H1 (cell line): ENCODE measurements at regions not wholly inside any gene's neighbourhood (a gene's known extent, or its start where the extent isn't known, plus 50 kb on each side); places are given as distances from the start of the nearest gene placed in this dataset.

Experiments
- CTCF ChIA-PET: fragments of 300-600 bp; sonication (Branson Sonifier 250); formaldehyde crosslinking; loops from one replicate; lab custom pipeline; 2021; ENCODE audit not compliant: partially characterized antibody; lab: Charles Lee
- POLR2A ChIA-PET: fragments of 300-600 bp; sonication (Branson Sonifier 250); formaldehyde crosslinking; loops from one replicate; lab custom pipeline; 2021; ENCODE audit warnings: inconsistent platforms; ENCODE audit not compliant: partially characterized antibody; lab: Charles Lee
- DNase-seq, 2 experiments: peaks; one replicate each; pipeline versions ENCODE4 v3.0.0 to v3.0.0-alpha.2; 2010 to 2022; ENCODE audit warnings: low spot score in 2 of 2, low read depth in 1 of 2, mixed read lengths in 1 of 2
- FAIRE-seq: peaks from 2 replicates; lab custom pipeline; 2011; peaks lifted over from hg19 to GRCh38; lab: Jason Lieb, UNC
- H2AFZ ChIP-seq: 2 replicates; pipeline ENCODE4 v1.8.1; 2012; ENCODE audit warnings: low read length, inconsistent platforms
- H2AK5ac ChIP-seq: 2 replicates; pipeline ENCODE4 v1.6.1; 2013; ENCODE audit warnings: low read depth, low read length
- H2BK120ac ChIP-seq: replicated peaks from 2 replicates; pipeline ENCODE3; 2013; ENCODE audit warnings: low read depth, low read length, inconsistent platforms
- H2BK12ac ChIP-seq: 2 replicates; pipeline ENCODE4 v1.6.1; 2013; ENCODE audit warnings: low read depth, low read length
- H2BK15ac ChIP-seq: 2 replicates; pipeline ENCODE4 v1.6.1; 2013; ENCODE audit warnings: low read length
- H2BK20ac ChIP-seq: 2 replicates; pipeline ENCODE4 v1.6.1; 2013; ENCODE audit warnings: low read length
- H2BK5ac ChIP-seq: 2 replicates; pipeline ENCODE4 v1.6.1; 2013; ENCODE audit warnings: low read depth, low read length
- H3K14ac ChIP-seq: 2 replicates; pipeline ENCODE4 v1.6.1; 2013; ENCODE audit warnings: inconsistent platforms; ENCODE audit not compliant: insufficient read length
- H3K18ac ChIP-seq: 2 replicates; pipeline ENCODE4 v1.6.1; 2013; ENCODE audit warnings: low read length; ENCODE audit errors: extremely low read depth
- H3K23ac ChIP-seq: 2 replicates; pipeline ENCODE4 v1.6.1; 2013; ENCODE audit warnings: inconsistent platforms; ENCODE audit not compliant: insufficient read length
- H3K23me2 ChIP-seq: 2 replicates; pipeline ENCODE4 v1.6.1; 2013; ENCODE audit warnings: low read depth, low read length
- H3K27ac ChIP-seq: 2 replicates; pipeline ENCODE4 v1.6.1; 2011; ENCODE audit warnings: low read depth, low read length, inconsistent platforms
- H3K27me3 ChIP-seq, 4 experiments: replicated peaks in 1 of 4; 1 replicate in 1 of 4; 2 replicates in 3 of 4; pipeline versions ENCODE4 v1.6.1 to v1.8.1; 2011 to 2013; ENCODE audit warnings: low read length in 3 of 4, mild to moderate bottlenecking in 3 of 4, inconsistent platforms in 2 of 4, mixed read lengths in 2 of 4, moderate library complexity in 1 of 4; ENCODE audit not compliant: control insufficient read depth in 3 of 4, insufficient read depth in 3 of 4; ENCODE audit errors: extremely low read depth in 1 of 4
- H3K36me3 ChIP-seq, 4 experiments: 2 replicates each; pipeline versions ENCODE4 v1.6.1 to v1.8.1; 2011 to 2013; ENCODE audit warnings: mild to moderate bottlenecking in 4 of 4, low read length in 3 of 4, moderate library complexity in 2 of 4, control low read depth in 1 of 4, inconsistent platforms in 1 of 4; ENCODE audit not compliant: insufficient read depth in 4 of 4, control insufficient read depth in 2 of 4
- H3K4ac ChIP-seq: replicated peaks from 2 replicates; pipeline ENCODE3; 2013; ENCODE audit warnings: low read length, low read depth, mixed read lengths, inconsistent platforms; ENCODE audit not compliant: insufficient read length
- H3K4me1 ChIP-seq, 4 experiments: replicated peaks in 1 of 4; 1 replicate in 1 of 4; 2 replicates in 3 of 4; pipeline versions ENCODE4 v1.6.1 to v1.8.1; 2011 to 2013; ENCODE audit warnings: low read length in 3 of 4, inconsistent platforms in 2 of 4, mixed read lengths in 1 of 4; ENCODE audit not compliant: insufficient read depth in 4 of 4, control insufficient read depth in 3 of 4
- H3K4me2 ChIP-seq, 2 experiments: 2 replicates each; pipeline versions ENCODE4 v1.6.1 to v1.8.1; 2011 to 2013; ENCODE audit warnings: low read depth in 2 of 2, low read length in 2 of 2, control low read depth in 1 of 2, inconsistent platforms in 1 of 2, mild to moderate bottlenecking in 1 of 2; ENCODE audit not compliant: insufficient read depth in 1 of 2
- H3K4me3 ChIP-seq, 4 experiments: fragments of 200-600, 300-600 bp in 1 of 4; sonication (generic), shearing (Covaris generic), sonication (Bioruptor Twin) in 1 of 4; 2 replicates each; pipeline versions ENCODE4 v1.5.1 to v1.8.1; 2011 to 2016; ENCODE audit warnings: low read length in 4 of 4, low read depth in 3 of 4, control low read depth in 2 of 4, inconsistent platforms in 2 of 4, mild to moderate bottlenecking in 2 of 4, mixed read lengths in 1 of 4, moderate library complexity in 1 of 4; ENCODE audit not compliant: insufficient read depth in 2 of 4; ENCODE audit errors: extremely low read depth in 1 of 4
- H3K56ac ChIP-seq: replicated peaks from 2 replicates; pipeline ENCODE3; 2013; ENCODE audit warnings: low read depth, mild to moderate bottlenecking, mixed read lengths, low read length, inconsistent platforms; ENCODE audit not compliant: insufficient read length
- H3K79me1 ChIP-seq: 2 replicates; pipeline ENCODE4 v1.6.1; 2013; ENCODE audit warnings: low read depth, low read length, control low read depth
- H3K79me2 ChIP-seq, 2 experiments: 2 replicates each; pipeline versions ENCODE4 v1.6.1 to v1.8.1; 2012 to 2013; ENCODE audit warnings: low read length in 2 of 2, mild to moderate bottlenecking in 2 of 2, inconsistent platforms in 1 of 2; ENCODE audit not compliant: insufficient read depth in 2 of 2, control insufficient read depth in 1 of 2
- H3K9ac ChIP-seq, 4 experiments: replicated peaks in 1 of 4; 1 replicate in 1 of 4; 2 replicates in 3 of 4; pipeline versions ENCODE4 v1.6.1 to v1.8.1; 2011 to 2013; ENCODE audit warnings: low read depth in 3 of 4, low read length in 3 of 4, control low read depth in 2 of 4, mild to moderate bottlenecking in 2 of 4, moderate library complexity in 2 of 4, inconsistent platforms in 1 of 4; ENCODE audit errors: extremely low read depth in 1 of 4
- H3K9me3 ChIP-seq, 2 experiments: 2 replicates each; pipeline versions ENCODE4 v1.6.1 to v1.8.1; 2012 to 2013; ENCODE audit warnings: mild to moderate bottlenecking in 2 of 2, moderate library complexity in 2 of 2, control low read depth in 1 of 2, inconsistent platforms in 1 of 2, low read depth in 1 of 2, low read length in 1 of 2, mixed read lengths in 1 of 2; ENCODE audit not compliant: insufficient read depth in 2 of 2
- H4K20me1 ChIP-seq, 2 experiments: replicated peaks in 1 of 2; 2 replicates each; pipeline versions ENCODE3 to v1.8.1; 2011 to 2013; ENCODE audit warnings: inconsistent platforms in 2 of 2, low read length in 2 of 2, mild to moderate bottlenecking in 1 of 2; ENCODE audit not compliant: insufficient read depth in 2 of 2, control insufficient read depth in 1 of 2
- H4K5ac ChIP-seq: 2 replicates; pipeline ENCODE4 v1.6.1; 2013; ENCODE audit warnings: low read length, low read depth, mixed read lengths, inconsistent platforms; ENCODE audit not compliant: insufficient read length
- H4K8ac ChIP-seq: 2 replicates; pipeline ENCODE4 v1.8.0; 2013; ENCODE audit warnings: mild to moderate bottlenecking, moderate library complexity, low read length, inconsistent platforms; ENCODE audit not compliant: insufficient read depth; ENCODE audit errors: extremely low read depth
- H4K91ac ChIP-seq: replicated peaks from 2 replicates; pipeline ENCODE3; 2013; ENCODE audit warnings: low read length, mixed read lengths, inconsistent platforms; ENCODE audit not compliant: insufficient read length
- ASH2L ChIP-seq: fragments of 200-600, 300-600 bp; sonication (generic); IDR thresholded peaks from one replicate; pipeline ENCODE4 v1.7.1; 2017; ENCODE audit warnings: low read length
- CBX5 ChIP-seq: fragments of 300-800, 300-1000 bp; sonication (generic); IDR thresholded peaks from 2 replicates; pipeline ENCODE4 v1.7.1; 2016; ENCODE audit warnings: antibody characterized with exemption, low read length, low read depth
- CHD2 ChIP-seq: IDR thresholded peaks from 2 replicates; pipeline ENCODE4 v1.6.1; 2012; ENCODE audit warnings: low read length, improper control_type of control experiment
- NANOG ChIP-seq: IDR thresholded peaks from 2 replicates; pipeline ENCODE4 v1.6.1; 2011; ENCODE audit warnings: low read length, low read depth, mild to moderate bottlenecking, inconsistent platforms; ENCODE audit not compliant: insufficient read depth, poor library complexity, severe bottlenecking
- RFX5 ChIP-seq: IDR thresholded peaks from 2 replicates; pipeline ENCODE4 v1.6.1; 2011; ENCODE audit warnings: low read depth, low read length, improper control_type of control experiment, borderline replicate concordance
- SP4 ChIP-seq: IDR thresholded peaks from 2 replicates; pipeline ENCODE4 v1.6.1; 2012; ENCODE audit warnings: low read length, inconsistent platforms
- SRF ChIP-seq: IDR thresholded peaks from 2 replicates; pipeline ENCODE4 v1.6.1; 2011; ENCODE audit warnings: mild to moderate bottlenecking, low read depth, low read length, moderate library complexity
- SUZ12 ChIP-seq: fragments of 200-600 bp; sonication (generic); IDR thresholded peaks from 2 replicates; pipeline ENCODE4 v1.6.1; 2012; ENCODE audit warnings: mild to moderate bottlenecking, inconsistent platforms, low read length, moderate library complexity, mixed read lengths
- TAF1 ChIP-seq: IDR thresholded peaks from 2 replicates; pipeline ENCODE4 v1.6.1; 2011; ENCODE audit warnings: mild to moderate bottlenecking, low read depth, low read length
- TAF7 ChIP-seq: optimal IDR thresholded peaks from 2 replicates; pipeline ENCODE3; 2011; ENCODE audit warnings: low read depth, mild to moderate bottlenecking, inconsistent platforms, low read length, moderate library complexity, borderline replicate concordance
- TEAD4 ChIP-seq: IDR thresholded peaks from 2 replicates; pipeline ENCODE4 v1.6.1; 2012; ENCODE audit warnings: low read depth, low read length, inconsistent platforms, mixed read lengths
- ZNF274 ChIP-seq: IDR thresholded peaks from 2 replicates; pipeline ENCODE4 v1.7.0; 2012; ENCODE audit warnings: low read length, borderline replicate concordance; ENCODE audit errors: extremely low read depth
- WGBS, 2 experiments: shearing (Covaris generic) in 1 of 2; methylation state at CpG; one replicate each; pipeline versions ENCODE4 v1.1.6 to v1.1.7; 2013 to 2015; ENCODE audit warnings: low lambda C conversion rate in 2 of 2, mixed read lengths in 2 of 2, inconsistent platforms in 1 of 2, low coverage in 1 of 2, missing lambda C conversion rate in 1 of 2; ENCODE audit not compliant: insufficient replicate concordance in 2 of 2, insufficient coverage in 1 of 2, insufficient read length in 1 of 2; ENCODE audit errors: extremely low coverage in 1 of 2, missing lambda C conversion rate in 1 of 2; 5-methylcytosine and 5-hydroxymethylcytosine counted together
- TF ChIP-seq, protein P1 (sequence below): IDR thresholded peaks from 2 replicates; pipeline ENCODE4 v1.6.1; 2011; ENCODE audit warnings: low read depth, mild to moderate bottlenecking, low read length; ENCODE audit not compliant: insufficient read depth
- TF ChIP-seq, protein P2 (sequence below): IDR thresholded peaks from 2 replicates; pipeline ENCODE4 v1.6.1; 2012; ENCODE audit warnings: inconsistent platforms

DNA sequence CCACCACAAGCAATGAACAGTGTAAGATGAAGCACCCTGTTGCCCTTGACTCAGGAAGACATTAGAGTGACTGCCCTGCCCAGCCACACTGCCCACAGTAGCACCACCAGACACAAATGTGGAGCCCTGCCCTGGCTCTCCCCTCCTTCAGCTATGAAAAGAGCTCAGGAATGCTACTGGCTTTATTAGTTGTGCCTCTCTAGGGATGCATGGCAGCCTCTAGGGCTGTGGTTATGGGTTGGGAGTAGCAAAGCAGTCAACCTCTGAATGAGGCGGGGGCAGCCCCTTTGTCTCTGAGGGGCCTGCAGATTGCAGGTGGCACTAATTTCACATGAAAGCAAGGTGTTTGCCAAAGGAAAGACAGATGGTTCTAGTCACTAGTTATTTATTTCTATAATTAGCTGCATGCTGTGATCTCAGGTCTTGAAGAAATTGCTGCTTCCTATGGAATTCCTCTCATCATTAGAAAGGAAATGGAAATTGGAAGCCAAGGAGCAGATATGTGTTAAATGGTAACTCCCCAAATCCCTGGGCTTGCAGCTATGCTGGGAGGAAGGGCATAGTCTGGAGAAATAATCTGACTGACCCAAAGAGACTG is 259.4 kb downstream of the TLR4 start:
- H3K27ac ChIP-seq: no peak overlapping the region
- H4K5ac ChIP-seq: no peak overlapping the region
- POLR2A ChIA-PET: no interaction called here
- H2AK5ac ChIP-seq: no peak overlapping the region
- H3K79me1 ChIP-seq: no peaks in the 10 kb centered on the region
- no peaks in the 10 kb centered on the region for H3K9me3 ChIP-seq
- H2BK5ac ChIP-seq: no peak overlapping the region
- no peak overlapping the region for H3K4me2 ChIP-seq
- no peak overlapping the region for H3K4ac ChIP-seq
- peaks cover 0 to 7% (median 0%) of the 10 kb centered on the region in 4 experiments; a peak in 1 of 7 replicates for H3K4me1 ChIP-seq
- H3K56ac ChIP-seq: no peak overlapping the region
- H2BK15ac ChIP-seq: no peak overlapping the region
- H3K23me2 ChIP-seq: no peaks in the 10 kb centered on the region
- H3K36me3 ChIP-seq: no peaks in the 10 kb centered on the region
- no peak overlapping the region for H4K91ac ChIP-seq
- H2BK20ac ChIP-seq: no peak overlapping the region
- H3K14ac ChIP-seq: no peak overlapping the region
- no peaks in the 10 kb centered on the region for H3K27me3 ChIP-seq
- no peak overlapping the region for H3K9ac ChIP-seq
- no peak for DNase-seq
- no peak overlapping the region for H2BK12ac ChIP-seq
- no peak for TF ChIP-seq TEAD4
- TF ChIP-seq CBX5: no peak
- TF ChIP-seq, protein P1, sequence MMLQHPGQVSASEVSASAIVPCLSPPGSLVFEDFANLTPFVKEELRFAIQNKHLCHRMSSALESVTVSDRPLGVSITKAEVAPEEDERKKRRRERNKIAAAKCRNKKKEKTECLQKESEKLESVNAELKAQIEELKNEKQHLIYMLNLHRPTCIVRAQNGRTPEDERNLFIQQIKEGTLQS: no peak
- TF ChIP-seq SP4: no peak
- TF ChIP-seq CHD2: no peak
- TF ChIP-seq ASH2L: no peak
- no peak for TF ChIP-seq ZNF274
- no peak for TF ChIP-seq NANOG
- no peak for TF ChIP-seq TAF1
- TF ChIP-seq RFX5: no peak
- no peak for TF ChIP-seq SUZ12
- TF ChIP-seq, protein P2, sequence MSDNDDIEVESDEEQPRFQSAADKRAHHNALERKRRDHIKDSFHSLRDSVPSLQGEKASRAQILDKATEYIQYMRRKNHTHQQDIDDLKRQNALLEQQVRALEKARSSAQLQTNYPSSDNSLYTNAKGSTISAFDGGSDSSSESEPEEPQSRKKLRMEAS: no peak
- TF ChIP-seq TAF7: no peak
- TF ChIP-seq SRF: no peak
- TF ChIP-seq, all 59 proteins: peak for 0
- H4K20me1 ChIP-seq: no peaks in the 10 kb centered on the region
- no peak overlapping the region for H3K23ac ChIP-seq
- CTCF ChIA-PET: no interaction called here
- no peak for FAIRE-seq
- no peaks in the 10 kb centered on the region for H3K79me2 ChIP-seq
- no peak overlapping the region for H2BK120ac ChIP-seq
- no peak overlapping the region for H2AFZ ChIP-seq
- H3K4me3 ChIP-seq: no peak overlapping the region
- H3K18ac ChIP-seq: no peak overlapping the region
- no peak overlapping the region for H4K8ac ChIP-seq
- WGBS, 2 experiments: 86% methylated on average over 1 of the region's 1 CpG; no CpG with 5 or more reads in 1 of the 2 experiments
